ENCODE measurements at regions not wholly inside any gene's neighbourhood (a gene's known extent, or its start where the extent isn't known, plus 50 kb on each side); places are given as distances from the start of the nearest gene placed in this dataset.

DNA sequence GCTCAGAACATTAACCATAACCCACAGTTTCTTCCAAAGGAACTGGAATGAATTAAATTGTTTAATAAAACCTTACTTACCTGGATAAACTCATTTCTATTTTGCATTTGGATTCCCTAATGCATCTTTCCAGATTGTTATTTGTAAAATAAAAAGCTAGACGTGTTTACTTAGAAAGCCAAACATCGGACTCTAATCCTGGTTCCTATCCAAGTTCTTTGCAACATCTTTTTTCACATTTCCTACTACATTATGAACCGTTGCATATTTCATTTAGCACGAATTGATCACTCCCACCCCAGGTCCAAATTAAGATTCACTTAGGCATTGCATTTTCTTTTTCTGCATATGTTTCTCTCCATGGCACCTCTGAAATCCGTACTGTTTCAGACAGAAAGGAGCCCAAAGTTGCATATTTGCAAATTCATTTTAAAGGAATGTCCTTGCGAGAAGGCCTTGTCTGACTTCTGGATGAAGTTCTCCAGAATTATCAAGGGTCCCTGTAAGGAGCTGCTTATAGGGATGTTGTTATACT is 164.4 kb upstream of the GSC start:
- FAIRE-seq: no peak
- DNase-seq (ENCODE audit: low read depth in 1 of 2, low spot score in 2 of 2): no peak
- POLR2A ChIA-PET (ENCODE audit: partially characterized antibody): no interaction called here

More for the DNA sequence above, 164.4 kb upstream of the GSC start:
- Histone ChIP-seq H3K9me3 (ENCODE audit: insufficient read depth in 2 of 2, low read depth in 1 of 2, low read length in 1 of 2) (no peaks in the 10 kb centered on the region; a peak in 1 of 4 replicates), H3K9ac (replicated peaks in 1 of 4; ENCODE audit: extremely low read depth in 1 of 4, low read depth in 3 of 4, low read length in 3 of 4) (no peak overlapping the region), H4K8ac (ENCODE audit: extremely low read depth, insufficient read depth, low read length) (no peak overlapping the region), H4K20me1 (replicated peaks in 1 of 2; ENCODE audit: control insufficient read depth in 1 of 2, insufficient read depth in 2 of 2, low read length in 2 of 2) (peaks cover 0 to 6% of the 10 kb centered on the region in 2 experiments), H4K5ac (ENCODE audit: insufficient read length, low read depth, low read length) (no peak overlapping the region), H3K79me2 (ENCODE audit: control insufficient read depth in 1 of 2, insufficient read depth in 2 of 2, low read length in 2 of 2) (0 out of 4 replicates have a peak, but pooled peaks cover 0 to 3% of the 10 kb centered on the region in 2 experiments), H3K27ac (ENCODE audit: low read depth, low read length) (no peak overlapping the region), H2BK15ac (ENCODE audit: low read length) (no peak overlapping the region), H2BK120ac (replicated peaks; ENCODE audit: low read depth, low read length) (no peak overlapping the region), H3K36me3 (ENCODE audit: control insufficient read depth in 2 of 4, insufficient read depth in 4 of 4, low read length in 3 of 4) (no peaks in the 10 kb centered on the region), H3K4me1 (replicated peaks in 1 of 4; ENCODE audit: control insufficient read depth in 3 of 4, insufficient read depth in 4 of 4, low read length in 3 of 4) (no peaks in the 10 kb centered on the region), H3K14ac (ENCODE audit: insufficient read length) (no peak overlapping the region), H2BK12ac (ENCODE audit: low read depth, low read length) (no peak overlapping the region), H3K23ac (ENCODE audit: insufficient read length) (no peak overlapping the region), H3K4me2 (ENCODE audit: insufficient read depth in 1 of 2, low read depth in 2 of 2, low read length in 2 of 2) (no peak overlapping the region), H2AFZ (ENCODE audit: low read length) (no peak overlapping the region), H4K91ac (replicated peaks; ENCODE audit: insufficient read length, low read length) (no peak overlapping the region), H3K79me1 (ENCODE audit: low read depth, low read length) (no peaks in the 10 kb centered on the region), H3K4me3 (ENCODE audit: extremely low read depth in 1 of 4, insufficient read depth in 2 of 4, low read depth in 3 of 4, low read length in 4 of 4) (no peak overlapping the region), H2BK20ac (ENCODE audit: low read length) (no peak overlapping the region), H3K23me2 (ENCODE audit: low read depth, low read length) (peaks cover 11% of the 10 kb centered on the region; the same call in 1 of the 2 replicates), H2BK5ac (ENCODE audit: low read depth, low read length) (no peak overlapping the region), H3K27me3 (replicated peaks in 1 of 4; ENCODE audit: control insufficient read depth in 3 of 4, extremely low read depth in 1 of 4, insufficient read depth in 3 of 4, low read length in 3 of 4) (no peaks in the 10 kb centered on the region), H3K56ac (replicated peaks; ENCODE audit: insufficient read length, low read depth, low read length) (no peak overlapping the region), H3K4ac (replicated peaks; ENCODE audit: insufficient read length, low read depth, low read length) (no peak overlapping the region), H3K18ac (ENCODE audit: extremely low read depth, low read length) (no peak overlapping the region), H2AK5ac (ENCODE audit: low read depth, low read length) (no peak overlapping the region)
- TF ChIP-seq CTBP2 (IDR thresholded peaks at IDR 0.05; ENCODE audit: borderline replicate concordance, insufficient read depth, insufficient read length, low read length) (no peak), MAFK (IDR thresholded peaks at IDR 0.05; ENCODE audit: low read depth, low read length) (no peak), RFX5 (IDR thresholded peaks at IDR 0.05; ENCODE audit: borderline replicate concordance, low read depth, low read length) (no peak), CEBPB (IDR thresholded peaks at IDR 0.05; ENCODE audit: low read depth, low read length) (no peak), SIN3A (conservative IDR thresholded peaks at IDR 0.05 in 1 of 2, IDR thresholded peaks at IDR 0.05 in 1 of 2; ENCODE audit: low read depth in 1 of 2, low read length in 2 of 2) (no peak), BCL11A (IDR thresholded peaks at IDR 0.05; ENCODE audit: low read depth in 2 of 2, low read length in 2 of 2) (no peak)
- TF ChIP-seq, protein P1, sequence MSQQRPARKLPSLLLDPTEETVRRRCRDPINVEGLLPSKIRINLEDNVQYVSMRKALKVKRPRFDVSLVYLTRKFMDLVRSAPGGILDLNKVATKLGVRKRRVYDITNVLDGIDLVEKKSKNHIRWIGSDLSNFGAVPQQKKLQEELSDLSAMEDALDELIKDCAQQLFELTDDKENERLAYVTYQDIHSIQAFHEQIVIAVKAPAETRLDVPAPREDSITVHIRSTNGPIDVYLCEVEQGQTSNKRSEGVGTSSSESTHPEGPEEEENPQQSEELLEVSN (IDR thresholded peaks at IDR 0.05): no peak
- CTCF ChIA-PET (ENCODE audit: partially characterized antibody): interaction anchor here (0.6 to 1.0 kb wide), 4 partner anchors 28 to 483 kb away, joined by 3 to 4 read pairs (median 4); no protein-coding TSS in a partner anchor
- WGBS, 2 experiments (ENCODE audit: extremely low coverage in 1 of 2, insufficient coverage in 1 of 2, insufficient read length in 1 of 2, insufficient replicate concordance in 2 of 2, low coverage in 1 of 2, low lambda C conversion rate in 2 of 2, missing lambda C conversion rate in 1 of 2): 86% methylated on average over 6 of the region's 6 CpGs; no CpG with 5 or more reads in 1 of the 2 experiments

Data from H1 (cell line).